HUDEP-2 (cell line): ENCODE measurements at regions not wholly inside any gene's neighbourhood (a gene's known extent, or its start where the extent isn't known, plus 50 kb on each side); places are given as distances from the start of the nearest gene placed in this dataset.

Experiments
- DNase-seq, 76 experiments: peaks; one replicate each; lab custom pipeline; 2025; ENCODE audit not compliant: unreplicated experiment in 76 of 76; lab: John Stamatoyannopoulos, UW

DNA sequence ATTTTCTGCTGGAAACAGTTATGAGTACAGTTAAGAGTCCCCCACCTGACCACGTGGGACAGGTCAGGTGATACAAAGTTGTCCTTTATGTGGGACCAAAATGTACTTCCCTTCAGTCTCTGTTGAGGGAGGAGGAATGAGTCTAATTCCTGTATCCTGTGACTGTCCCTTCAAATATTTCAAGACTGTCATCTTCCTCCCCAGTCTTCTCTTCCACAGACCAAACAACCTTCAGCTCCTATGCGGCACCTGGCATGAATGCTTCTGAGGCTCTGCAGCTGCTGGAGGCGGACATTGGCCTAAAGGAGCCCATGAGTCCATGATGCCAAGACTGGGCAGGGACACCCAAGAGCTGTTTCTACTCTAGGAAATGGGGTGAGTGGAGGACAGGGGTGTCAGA is 72.1 kb upstream of the SIM2 start:
- no peak for DNase-seq

DNA sequence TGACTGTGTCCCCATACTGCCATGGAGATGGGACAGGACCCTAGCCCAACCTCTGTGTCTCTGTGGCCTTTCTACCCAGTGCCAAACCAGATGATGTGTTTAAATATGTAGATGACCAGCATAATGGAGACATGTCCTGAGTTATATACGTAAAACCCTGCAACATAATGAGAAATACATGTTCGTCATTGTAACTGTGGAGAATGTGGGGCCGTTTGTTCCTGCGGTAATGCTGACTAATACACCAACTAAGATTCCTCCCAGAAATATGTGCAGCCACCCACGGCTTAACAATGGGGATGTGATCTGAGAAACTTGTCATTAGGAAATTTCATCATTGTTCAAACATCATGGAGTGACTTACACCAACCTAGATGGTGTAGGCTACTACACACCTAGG is 71.7 kb upstream of the SIM2 start:
- DNase-seq, result no peak

DNA sequence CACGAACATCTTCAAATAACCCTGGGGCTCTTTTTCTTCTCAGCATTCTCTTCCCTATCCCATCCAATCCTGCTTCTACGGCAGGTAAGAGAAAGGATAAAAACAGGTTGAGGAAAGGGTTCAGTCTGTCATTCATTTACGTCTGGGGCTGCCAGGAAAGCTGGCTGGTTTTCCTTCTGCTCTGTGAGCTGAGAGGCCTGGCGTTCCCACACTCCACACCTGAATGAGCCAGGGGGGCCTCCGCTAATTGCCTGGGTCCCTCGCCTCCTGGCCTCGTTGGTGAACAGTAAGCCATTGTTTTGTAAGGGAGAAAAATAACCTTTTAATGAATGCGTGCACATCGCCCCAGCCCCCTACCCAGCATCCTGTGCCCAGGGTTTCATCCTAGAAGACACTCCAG is 70.8 kb upstream of the SIM2 start:
- no peak for DNase-seq

DNA sequence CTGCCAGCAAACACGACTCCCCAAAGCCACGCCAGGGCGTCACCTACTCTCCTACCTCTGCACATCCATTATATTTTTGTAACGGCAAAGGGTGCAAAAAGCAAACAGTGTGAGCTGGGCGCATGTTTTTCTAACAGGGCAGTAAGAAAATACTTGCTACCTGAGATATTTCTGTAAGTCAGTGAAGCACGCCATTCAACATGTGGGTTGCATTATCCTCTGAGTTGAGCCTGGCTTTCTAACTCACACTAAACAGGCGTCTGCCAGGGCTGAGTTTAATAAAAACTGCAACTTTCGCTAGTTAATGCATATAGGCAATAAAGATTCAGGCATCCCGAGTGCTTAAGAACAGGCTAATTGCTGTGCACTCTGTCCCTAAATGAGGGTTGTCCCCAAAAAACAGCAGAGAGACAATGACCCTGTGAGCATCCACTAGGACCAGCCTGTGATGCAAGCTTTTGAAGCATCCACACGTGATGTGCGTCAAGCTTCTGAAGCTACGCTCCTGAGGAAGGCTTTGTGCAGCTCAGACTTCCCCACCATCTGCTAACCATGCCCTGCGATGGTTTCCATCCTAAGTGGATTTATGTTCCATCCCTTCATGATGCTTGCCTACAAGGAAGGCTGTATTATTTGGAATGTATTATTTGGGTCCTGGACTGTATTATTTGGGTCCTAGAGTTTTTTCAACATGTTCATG is 70.0 kb upstream of the SIM2 start:
- DNase-seq, result no peak

DNA sequence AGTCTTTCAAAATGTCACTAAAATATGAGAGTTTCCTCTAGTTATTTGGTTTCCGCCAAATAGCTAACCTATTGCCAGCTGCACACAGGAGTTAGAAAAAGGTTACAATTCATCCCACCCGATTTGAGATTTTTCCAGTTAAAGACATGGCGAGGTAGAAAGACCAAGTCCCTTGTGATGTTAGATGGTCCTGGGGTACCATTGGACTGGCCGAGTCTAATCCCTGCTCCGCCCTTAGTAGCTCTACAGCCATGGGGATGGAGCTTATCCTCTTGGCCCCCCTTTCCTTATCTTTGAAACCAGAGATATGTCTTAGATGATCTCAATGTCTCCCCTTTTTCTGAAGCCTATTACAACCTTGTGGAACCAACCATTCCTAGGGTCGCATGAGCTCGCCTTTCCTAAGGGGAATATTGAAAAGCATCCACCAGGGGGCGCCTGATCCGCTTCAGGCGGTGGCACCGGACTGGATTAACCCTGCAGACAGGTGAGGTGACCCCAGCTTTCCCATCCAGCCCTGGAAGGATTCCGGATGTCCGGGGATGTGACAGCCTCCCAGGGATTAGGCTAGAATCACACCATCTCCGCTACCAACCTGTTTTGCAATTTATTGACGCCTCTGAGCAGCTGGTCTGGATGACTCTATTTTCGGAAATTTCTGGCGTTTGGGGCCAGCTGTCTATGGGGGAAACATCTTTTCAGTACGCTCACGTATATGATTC is 68.3 kb upstream of the SIM2 start:
- peak in 60 of 76 experiments; percentile 5 to 72 (median 42) for DNase-seq

DNA sequence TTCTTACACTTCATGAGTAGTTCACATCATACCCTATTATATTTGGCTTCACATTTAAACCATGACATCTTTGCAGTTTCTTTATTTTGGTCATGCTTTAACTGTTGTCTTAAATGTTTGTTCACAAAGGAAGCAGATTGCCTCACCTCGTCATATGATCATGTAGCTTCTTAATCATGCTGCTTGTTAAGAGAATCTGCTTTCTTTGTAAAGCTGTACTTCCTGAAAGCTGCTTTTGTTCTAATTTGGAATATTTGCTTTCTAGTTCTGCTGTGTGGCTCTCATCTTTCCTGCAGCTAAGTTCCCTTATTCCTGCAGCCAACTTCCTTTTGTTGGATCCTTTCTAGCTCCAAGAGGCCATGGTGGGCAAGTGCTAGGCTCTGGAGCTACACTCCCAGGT is 62.9 kb upstream of the SIM2 start:
- DNase-seq, result no peak

DNA sequence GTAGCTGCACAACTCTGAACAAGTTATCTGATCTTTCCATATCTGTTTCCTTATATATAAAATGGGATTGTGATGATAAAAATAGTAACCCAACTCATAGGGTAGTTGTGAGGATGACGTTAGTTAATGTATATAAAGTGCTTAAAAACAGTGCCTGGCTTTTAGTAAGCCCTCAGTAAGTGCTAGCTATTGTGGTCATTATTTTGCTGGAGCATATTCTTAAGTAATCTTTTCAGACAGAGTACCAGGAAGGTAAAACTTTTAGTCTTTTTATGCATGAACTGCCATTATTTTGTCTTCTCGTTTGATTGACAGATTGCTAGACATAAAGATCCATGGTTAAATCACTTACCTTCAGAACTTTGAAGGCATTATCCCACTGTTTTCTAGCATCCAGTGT is 62.5 kb upstream of the SIM2 start:
- no peak for DNase-seq

DNA sequence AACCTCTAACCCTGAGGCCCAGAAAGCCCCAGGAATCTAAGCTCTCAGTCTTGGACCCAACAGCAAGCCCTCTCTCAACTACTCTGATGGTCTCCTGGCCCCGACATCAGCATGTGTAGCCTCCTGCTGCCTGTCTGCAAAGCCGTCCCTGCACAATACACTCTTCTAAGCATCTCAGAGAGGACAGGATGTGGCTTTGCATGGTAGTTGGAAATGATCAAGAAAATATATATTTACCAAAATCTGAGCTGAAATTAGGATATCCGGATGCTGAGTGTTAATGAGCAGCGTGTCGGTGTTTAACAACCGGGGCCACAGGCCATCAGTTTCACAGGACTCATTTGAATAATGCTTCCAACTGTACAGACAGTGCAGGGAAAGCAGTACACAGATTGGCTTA is 59.1 kb upstream of the SIM2 start:
- no peak for DNase-seq

DNA sequence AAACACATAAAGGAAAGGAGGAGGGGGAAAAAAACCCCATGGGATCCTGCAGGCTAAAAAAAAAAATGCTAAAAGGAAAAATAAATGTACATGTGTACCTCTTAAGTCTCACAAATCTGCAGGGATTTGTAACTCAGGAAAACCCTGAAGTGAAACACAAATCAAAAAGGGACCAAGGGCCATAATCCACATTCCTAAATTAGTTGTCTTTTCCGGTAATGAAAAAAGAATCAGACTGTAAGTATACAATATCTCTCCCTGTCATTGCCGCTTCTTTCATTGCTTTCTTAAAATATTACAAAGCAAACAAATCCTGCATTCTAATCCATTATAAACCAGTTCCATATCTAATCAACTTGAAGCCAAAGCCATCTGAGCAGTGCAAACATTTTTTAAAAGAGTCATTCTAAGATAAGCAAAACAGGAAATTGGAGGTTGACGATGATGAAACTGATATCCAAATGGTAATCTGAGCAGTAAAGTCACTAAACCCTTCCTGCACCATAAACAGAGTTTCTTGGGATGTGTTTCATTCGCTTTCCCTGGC is 58.7 kb upstream of the SIM2 start:
- no peak for DNase-seq

DNA sequence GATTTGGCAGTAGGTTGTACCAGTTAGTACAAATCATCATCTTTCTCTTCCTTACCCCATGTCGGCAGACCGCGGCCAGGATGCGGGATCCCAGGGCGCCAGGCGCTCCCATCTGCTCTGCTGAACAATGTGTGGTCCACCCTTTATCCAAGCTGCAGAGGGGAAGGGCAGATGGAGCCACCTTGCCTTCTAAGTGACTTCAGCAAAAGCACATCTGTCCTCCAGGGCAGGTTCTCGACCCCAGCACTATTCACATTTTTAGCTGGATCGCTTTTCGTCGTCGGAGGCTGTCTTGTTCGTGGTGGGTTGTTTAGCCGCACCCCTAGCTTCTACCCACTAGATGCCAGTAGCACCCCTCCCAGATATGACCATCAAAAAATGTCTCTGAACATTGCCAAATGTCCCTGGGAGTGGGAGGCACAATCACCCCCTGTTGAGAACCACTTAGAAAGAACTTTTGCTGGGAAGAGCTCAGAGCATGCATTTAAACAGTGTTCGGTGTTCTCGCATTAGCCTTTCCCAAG is 58.1 kb upstream of the SIM2 start:
- DNase-seq, result no peak

DNA sequence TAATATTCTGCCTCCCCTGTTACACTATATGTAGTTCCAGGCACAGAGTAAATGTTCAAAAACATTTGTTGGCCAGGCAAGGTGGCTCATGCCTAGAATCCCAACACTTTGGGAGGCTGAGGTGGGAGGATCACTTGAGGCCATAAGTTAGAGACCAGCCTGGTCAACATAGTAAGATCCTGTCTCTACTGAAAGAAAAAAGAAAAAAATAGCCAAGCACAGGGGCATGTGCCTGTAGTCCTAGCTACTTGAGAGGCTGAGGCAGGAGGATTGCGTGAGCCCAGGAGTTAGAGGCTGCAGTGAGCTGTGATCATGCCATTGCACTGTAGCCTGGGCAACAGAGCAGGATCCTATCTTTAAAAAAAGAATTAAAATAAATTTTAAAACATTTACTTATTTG is 57.6 kb upstream of the SIM2 start:
- DNase-seq, result no peak

DNA sequence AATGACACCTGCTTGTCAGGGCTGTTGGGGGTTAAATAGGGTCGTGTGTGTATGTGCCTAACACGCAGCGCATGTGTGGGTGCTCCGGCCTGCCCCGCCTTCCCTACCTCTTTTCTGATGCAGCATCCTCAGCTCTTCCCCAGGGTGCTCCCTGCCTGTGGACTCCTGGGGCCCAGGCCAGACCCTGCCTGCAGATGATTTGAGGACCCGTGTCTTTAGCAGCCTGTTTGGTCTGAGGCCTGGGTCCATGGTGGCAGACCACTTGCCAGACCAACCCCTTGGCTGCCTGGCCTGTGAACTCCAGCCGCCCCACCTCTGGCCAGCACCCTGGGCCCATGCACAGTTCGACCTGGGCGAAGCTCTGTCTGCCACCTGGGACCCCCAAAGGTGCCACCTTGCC is 57.0 kb upstream of the SIM2 start:
- no peak for DNase-seq

DNA sequence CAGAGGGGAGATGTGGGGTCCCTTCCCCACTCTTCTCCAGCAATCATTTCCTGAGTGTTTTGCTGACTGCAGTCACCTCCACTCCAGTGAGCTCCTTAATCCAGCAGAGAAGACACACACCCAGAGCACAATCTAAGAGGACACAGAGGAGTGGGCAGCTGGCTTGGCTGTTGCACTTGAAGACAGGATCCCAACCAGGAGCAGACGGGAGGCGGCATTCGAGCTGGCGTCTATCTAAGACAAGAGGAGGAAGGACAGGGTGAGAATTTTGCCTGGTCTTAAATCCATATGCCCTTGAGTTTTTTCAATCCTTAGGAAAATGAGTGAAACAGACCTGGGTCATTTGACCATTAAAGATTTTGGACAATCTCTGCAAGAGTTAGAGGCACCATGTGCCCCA is 56.1 kb upstream of the SIM2 start:
- no peak for DNase-seq

DNA sequence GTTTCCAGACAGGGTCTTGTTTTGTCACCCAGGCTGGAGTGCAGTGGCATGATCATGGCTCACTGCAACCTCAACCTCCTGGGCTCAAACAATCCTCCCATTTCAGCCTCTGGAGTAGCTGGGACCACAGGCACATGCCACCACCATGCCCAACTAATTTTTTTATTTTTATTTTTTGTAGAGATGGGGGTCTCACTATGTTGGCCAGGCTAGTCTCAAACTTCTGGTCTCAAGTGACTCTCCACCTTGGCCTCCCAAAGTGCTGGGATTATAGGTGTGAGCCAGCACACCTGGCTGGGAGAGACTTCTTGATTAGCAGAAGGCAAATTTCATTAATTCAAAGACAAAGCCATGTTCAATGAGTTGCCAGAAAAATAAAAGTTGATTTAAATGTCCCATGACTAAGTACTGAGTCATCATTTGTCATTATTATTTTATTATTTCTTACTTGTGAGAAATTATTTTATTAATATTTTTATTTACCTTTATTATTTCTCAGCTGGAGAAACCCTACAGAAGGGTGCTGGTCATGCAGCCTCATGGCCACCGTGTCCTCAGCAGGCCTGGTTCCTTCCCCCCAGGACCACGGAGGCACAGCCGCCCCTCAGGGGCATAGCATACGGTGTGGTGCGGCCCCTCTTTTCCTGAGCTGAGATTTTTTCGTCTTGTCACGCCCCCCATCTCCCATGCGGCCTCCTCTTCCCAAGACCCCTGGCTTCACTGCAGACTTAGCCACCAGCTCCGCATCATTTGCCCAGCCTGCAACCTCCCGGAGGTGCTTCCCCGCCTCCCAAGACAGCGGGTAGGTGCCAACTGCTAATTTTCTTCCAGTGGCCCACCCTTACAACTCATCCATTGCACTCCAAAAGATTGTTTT is 55.3 kb upstream of the SIM2 start:
- DNase-seq, result no peak

DNA sequence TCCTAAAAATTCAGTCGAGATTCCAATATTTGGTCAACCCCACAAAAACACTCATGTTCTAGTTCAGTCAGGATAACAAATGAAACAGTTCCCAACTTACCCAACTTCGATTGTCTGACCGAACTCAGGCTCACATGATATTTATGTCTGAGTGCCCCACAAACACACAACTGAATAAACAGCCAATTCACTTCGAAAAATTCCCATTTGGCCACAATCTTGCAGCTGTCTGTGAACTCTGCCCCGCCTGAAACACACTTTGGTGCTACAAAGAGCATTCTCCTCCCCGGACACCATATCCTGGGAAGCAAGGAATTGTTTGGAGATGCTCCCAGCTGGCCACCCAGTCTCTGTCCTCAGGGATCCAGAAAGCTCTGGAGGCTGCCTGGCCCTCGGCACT is 52.9 kb upstream of the SIM2 start:
- DNase-seq, result no peak

DNA sequence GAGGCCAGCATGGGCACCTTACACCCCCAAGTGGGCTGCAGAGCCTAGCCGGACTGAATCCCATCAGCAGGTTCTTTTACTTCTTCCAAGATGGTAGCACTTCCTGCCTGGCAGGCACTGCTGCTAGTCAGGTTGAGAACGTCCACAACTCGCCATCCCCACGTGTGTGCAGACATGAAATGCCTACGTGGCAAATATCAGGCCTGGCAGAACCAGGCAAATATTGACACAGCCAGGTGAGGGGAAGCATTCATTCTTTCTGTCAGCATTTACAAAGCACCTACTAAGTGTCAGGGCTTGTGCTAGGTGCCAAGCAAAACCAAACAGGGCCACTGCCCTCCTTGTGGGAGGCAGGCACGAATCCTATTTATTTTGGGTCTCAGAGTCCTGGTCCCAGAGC is 52.3 kb upstream of the SIM2 start:
- no peak for DNase-seq

DNA sequence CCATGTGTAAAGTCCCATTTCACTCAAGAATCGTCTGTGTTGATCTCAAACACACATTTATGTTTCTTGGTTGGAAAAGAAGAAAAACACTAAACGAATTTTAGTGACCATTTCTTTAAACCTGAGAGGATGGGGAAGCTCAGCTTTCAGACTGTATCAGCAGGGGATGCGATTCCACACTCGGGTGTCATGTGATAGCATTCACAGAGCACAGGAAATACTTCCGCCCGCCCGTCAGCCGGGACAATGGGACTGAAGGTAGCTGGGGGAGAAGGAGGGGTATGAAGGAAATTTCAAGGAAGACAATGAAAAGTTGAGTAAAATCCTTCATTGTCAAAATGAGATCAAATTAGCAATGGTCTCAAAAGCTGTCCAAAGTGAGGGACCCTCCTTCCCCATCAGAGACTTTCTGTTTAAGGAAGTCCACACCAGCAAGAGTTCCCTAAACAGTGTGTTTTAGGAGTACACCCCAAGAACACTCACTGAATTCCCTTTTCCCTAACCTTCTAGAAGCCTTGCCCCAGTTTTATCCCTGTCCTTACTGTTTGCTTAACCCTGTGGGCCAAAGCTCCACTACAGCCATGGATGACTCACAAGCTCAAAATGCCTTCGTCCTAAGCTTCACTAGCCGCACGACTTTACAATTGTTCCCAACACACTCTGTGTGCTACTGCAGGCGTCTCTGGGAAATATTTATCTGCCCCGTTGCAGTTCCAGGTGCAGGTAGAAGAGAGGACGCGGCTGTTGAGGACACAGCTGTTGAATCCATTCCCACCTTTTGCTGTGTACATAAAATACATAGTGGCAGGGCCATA is 51.4 kb upstream of the SIM2 start:
- no peak for DNase-seq
